Activated CD4-positive, alpha-beta T cell treated with anti-CD3 and anti-CD28 coated beads, Interleukin-2, amount 50 U/mL, for 1 hour (primary cell): ENCODE measurements at regions not wholly inside any gene's neighbourhood (a gene's known extent, or its start where the extent isn't known, plus 50 kb on each side); places are given as distances from the start of the nearest gene placed in this dataset.
"Not testable (repeated sequence)": the region's sequence is repeated elsewhere in the genome, so short reads cannot be mapped to it uniquely, and the experiment has no call there.

Experiments
- DNase-seq: peaks from one replicate; pipeline ENCODE4 v3.0.0-alpha.2; 2020

- DNase-seq = no peak
Measured at GRCh38 chr15:45812200-45812599, 177.4 kb downstream of the SQOR start.

- not testable (repeated sequence) for DNase-seq
Measured at GRCh38 chr15:45817578-45817977, 182.7 kb downstream of the SQOR start.

GRCh38 chr15:45821390-45821789, 186.6 kb downstream of the SQOR start:
- DNase-seq = no peak

GRCh38 chr15:45822968-45823367, 188.1 kb downstream of the SQOR start:
- not testable (repeated sequence) for DNase-seq

- DNase-seq = no peak
Measured at GRCh38 chr15:45827275-45827674, 192.4 kb downstream of the SQOR start.

GRCh38 chr15:45827766-45828165, 192.9 kb downstream of the SQOR start:
- DNase-seq = no peak

- DNase-seq = no peak
Measured at GRCh38 chr15:45829336-45830153, 194.7 kb downstream of the SQOR start.

- DNase-seq = no peak
Measured at GRCh38 chr15:45831787-45832186, 197.0 kb downstream of the SQOR start.

GRCh38 chr15:45834622-45835021, 199.8 kb downstream of the SQOR start:
- DNase-seq = no peak

- no peak for DNase-seq
Measured at GRCh38 chr15:45842151-45842550, 207.3 kb downstream of the SQOR start.

- no peak for DNase-seq
Measured at GRCh38 chr15:45847645-45848044, 212.8 kb downstream of the SQOR start.

- no peak for DNase-seq
Measured at GRCh38 chr15:45849136-45849535, 214.3 kb downstream of the SQOR start.

- DNase-seq = no peak
Measured at GRCh38 chr15:45854455-45855202, 219.8 kb downstream of the SQOR start.

- DNase-seq = no peak
Measured at GRCh38 chr15:45855210-45855906, 220.5 kb downstream of the SQOR start.

- no peak for DNase-seq
Measured at GRCh38 chr15:45855907-45856579, 221.2 kb downstream of the SQOR start.

- DNase-seq = no peak
Measured at GRCh38 chr15:45857291-45857690, 222.5 kb downstream of the SQOR start.

GRCh38 chr15:45858491-45858890, 223.7 kb downstream of the SQOR start:
- no peak for DNase-seq

GRCh38 chr15:45862034-45862433, 227.2 kb downstream of the SQOR start:
- no peak for DNase-seq

GRCh38 chr15:45863881-45864580, 229.2 kb downstream of the SQOR start:
- no peak for DNase-seq

- no peak for DNase-seq
Measured at GRCh38 chr15:45866616-45867015, 231.8 kb downstream of the SQOR start.

- no peak for DNase-seq
Measured at GRCh38 chr15:45867281-45867680, 232.5 kb downstream of the SQOR start.

- no peak for DNase-seq
Measured at GRCh38 chr15:45868109-45868691, 233.4 kb downstream of the SQOR start.
